ENCODE measurements at regions not wholly inside any gene's neighbourhood (a gene's known extent, or its start where the extent isn't known, plus 50 kb on each side); places are given as distances from the start of the nearest gene placed in this dataset.

- no peaks in the 10 kb centered on the region for H3K27me3 ChIP-seq
- 70% methylated on average over 3 of the region's 3 CpGs for WGBS (ENCODE audit: low lambda C conversion rate, missing lambda C conversion rate)
- no peaks in the 10 kb centered on the region for H3K36me3 ChIP-seq (replicated peaks; ENCODE audit: insufficient read depth, low read depth)
- H3K4me1 ChIP-seq (ENCODE audit: insufficient read depth) = no peaks in the 10 kb centered on the region
- H3K79me2 ChIP-seq = no peaks in the 10 kb centered on the region
- no peak for TF ChIP-seq EZH2phosphoT487 (IDR thresholded peaks at IDR 0.05; ENCODE audit: low read depth, severe bottlenecking, unreplicated experiment)
- TF ChIP-seq CTCF (IDR thresholded peaks at IDR 0.05; ENCODE audit: poor library complexity) = no peak
- no peak for TF ChIP-seq EZH2 (IDR thresholded peaks at IDR 0.05; ENCODE audit: borderline replicate concordance)
- H3K4me2 ChIP-seq = no peak overlapping the region
- no peaks in the 10 kb centered on the region for H3K9me3 ChIP-seq (ENCODE audit: low read depth)
- H4K20me1 ChIP-seq (ENCODE audit: insufficient read depth, poor library complexity, severe bottlenecking) = no peaks in the 10 kb centered on the region
- H2AFZ ChIP-seq = no peak overlapping the region
- no peak for DNase-seq (ENCODE audit: low spot score)
- no peaks in the 10 kb centered on the region for H3K9me2 ChIP-seq (replicated peaks; ENCODE audit: insufficient read depth)
- H3K27ac ChIP-seq = no peak overlapping the region
- H3K4me3 ChIP-seq = no peak overlapping the region
These were observed 170.0 kb downstream of the MRPL14 start for GRCh38 chr6:43957273-43957672.

GRCh38 chr6:43956478-43956877 lies 170.8 kb downstream of the MRPL14 start:
- Histone ChIP-seq H2AFZ (no peak overlapping the region), H3K9me3 (ENCODE audit: low read depth) (no peaks in the 10 kb centered on the region), H3K4me1 (ENCODE audit: insufficient read depth) (peaks cover 6% of the 10 kb centered on the region), H3K4me3 (no peak overlapping the region), H3K27ac (no peak overlapping the region), H3K79me2 (no peaks in the 10 kb centered on the region), H3K9me2 (replicated peaks; ENCODE audit: insufficient read depth) (no peaks in the 10 kb centered on the region), H3K27me3 (no peaks in the 10 kb centered on the region), H3K36me3 (replicated peaks; ENCODE audit: insufficient read depth, low read depth) (no peaks in the 10 kb centered on the region), H4K20me1 (ENCODE audit: insufficient read depth, poor library complexity, severe bottlenecking) (no peaks in the 10 kb centered on the region), H3K4me2 (no peak overlapping the region)
- no peak for TF ChIP-seq EZH2phosphoT487 (IDR thresholded peaks at IDR 0.05; ENCODE audit: low read depth, severe bottlenecking, unreplicated experiment)
- TF ChIP-seq EZH2 (IDR thresholded peaks at IDR 0.05; ENCODE audit: borderline replicate concordance) = no peak
- TF ChIP-seq CTCF (IDR thresholded peaks at IDR 0.05; ENCODE audit: poor library complexity) = no peak
- DNase-seq (ENCODE audit: low spot score) = no peak
- WGBS (ENCODE audit: low lambda C conversion rate, missing lambda C conversion rate) = 93% methylated on average over 3 of the region's 3 CpGs

- Histone ChIP-seq H3K27ac (no peak overlapping the region), H3K9me3 (ENCODE audit: low read depth) (no peaks in the 10 kb centered on the region), H3K27me3 (no peaks in the 10 kb centered on the region), H3K36me3 (replicated peaks; ENCODE audit: insufficient read depth, low read depth) (no peaks in the 10 kb centered on the region), H3K4me1 (ENCODE audit: insufficient read depth) (peaks cover 8% of the 10 kb centered on the region), H3K4me3 (no peak overlapping the region), H3K79me2 (no peaks in the 10 kb centered on the region), H4K20me1 (ENCODE audit: insufficient read depth, poor library complexity, severe bottlenecking) (no peaks in the 10 kb centered on the region), H3K4me2 (no peak overlapping the region), H3K9me2 (replicated peaks; ENCODE audit: insufficient read depth) (no peaks in the 10 kb centered on the region), H2AFZ (no peak overlapping the region)
- TF ChIP-seq EZH2phosphoT487 (IDR thresholded peaks at IDR 0.05; ENCODE audit: low read depth, severe bottlenecking, unreplicated experiment) (no peak), CTCF (IDR thresholded peaks at IDR 0.05; ENCODE audit: poor library complexity) (no peak), EZH2 (IDR thresholded peaks at IDR 0.05; ENCODE audit: borderline replicate concordance) (no peak)
- DNase-seq (ENCODE audit: low spot score) = no peak
- 96% methylated on average over 10 of the region's 12 CpGs for WGBS (ENCODE audit: low lambda C conversion rate, missing lambda C conversion rate)
These were observed 172.7 kb downstream of the MRPL14 start for GRCh38 chr6:43954311-43955131.

All from hepatocyte (in vitro differentiated cells).